ENCODE measurements at regions not wholly inside any gene's neighbourhood (a gene's known extent, or its start where the extent isn't known, plus 50 kb on each side); places are given as distances from the start of the nearest gene placed in this dataset.
A peak's percentile ranks its signal among the peaks of the same experiment; 100 is the strongest.

- TF ChIP-seq MAX (IDR thresholded peaks at IDR 0.05; ENCODE audit: insufficient read depth, insufficient read length) (no peak), GATA2 (IDR thresholded peaks at IDR 0.05; ENCODE audit: insufficient read depth, insufficient read length, low read depth, low read length) (peak; percentile 31), JUN (IDR thresholded peaks at IDR 0.05; ENCODE audit: borderline replicate concordance, insufficient read depth, insufficient read length, low read depth) (peak; percentile 5)
- no peaks in the 10 kb centered on the region for H3K79me2 ChIP-seq (ENCODE audit: control insufficient read depth, insufficient read depth, low read length)
- FAIRE-seq (no peak), DNase-seq (ENCODE audit: low read depth, low spot score) (peak; percentile 71)
- H3K4me3 ChIP-seq (replicated peaks in 1 of 3; ENCODE audit: insufficient read depth in 1 of 3, low read depth in 1 of 3, low read length in 3 of 3): no peak overlapping the region
- intact Hi-C loops (cut with micrococcal nuclease): loop anchor here (1.0 to 10.0 kb wide), 3 partner anchors 21 to 1643 kb away; no protein-coding TSS in a partner anchor
- no TSS peak for BruUV-seq (replicated peaks)
- peaks cover 27% of the 10 kb centered on the region for H3K4me1 ChIP-seq (ENCODE audit: control insufficient read depth, extremely low read depth, insufficient read depth, low read length)
- peak overlapping the region; percentile 23 for H2AFZ ChIP-seq (ENCODE audit: low read depth, low read length)
- H4K20me1 ChIP-seq (replicated peaks; ENCODE audit: control insufficient read depth, extremely low read depth, insufficient read depth, low read length): no peaks in the 10 kb centered on the region
- H3K27me3 ChIP-seq (ENCODE audit: control insufficient read depth in 2 of 2, insufficient read depth in 2 of 2, low read length in 2 of 2): no peaks in the 10 kb centered on the region
- CTCF ChIA-PET: interaction anchor here (0.9 to 1.6 kb wide), 7 partner anchors 9 to 408 kb away, joined by 3 to 10 read pairs (median 4); partner anchors contain the start of gene RAB12
- no peaks in the 10 kb centered on the region for H3K9me1 ChIP-seq (replicated peaks; ENCODE audit: control insufficient read depth, extremely low read depth, insufficient read depth, low read length)
- POLR2A ChIA-PET: no interaction called here
- no peaks in the 10 kb centered on the region for H3K36me3 ChIP-seq (ENCODE audit: control insufficient read depth in 2 of 2, extremely low read depth in 1 of 2, insufficient read depth in 2 of 2, low read length in 2 of 2)
- H3K9ac ChIP-seq (replicated peaks; ENCODE audit: extremely low read depth, insufficient read depth, low read length): peak overlapping the region; percentile 68
- H3K27ac ChIP-seq (ENCODE audit: insufficient read depth, low read depth, low read length): peak overlapping the region; percentile 90
- dilution Hi-C loops (cut with MboI; ENCODE audit: extremely low pct_ligation_motif_present, low sequenced_read_pairs): no loop called here
- H3K9me3 ChIP-seq (replicated peaks; ENCODE audit: control insufficient read depth, insufficient read depth, low read length): no peaks in the 10 kb centered on the region
- H3K4me2 ChIP-seq (ENCODE audit: insufficient read depth, low read length): peak overlapping the region; percentile 38
Observed at GRCh38 chr18:9017905-9018227, 84.6 kb upstream of the NDUFV2 start.

GRCh38 chr18:9019135-9019534 lies 83.4 kb upstream of the NDUFV2 start:
- ChIA-PET CTCF (no interaction called here), POLR2A (no interaction called here)
- Histone ChIP-seq H3K36me3 (ENCODE audit: control insufficient read depth in 2 of 2, extremely low read depth in 1 of 2, insufficient read depth in 2 of 2, low read length in 2 of 2) (no peaks in the 10 kb centered on the region), H3K27ac (ENCODE audit: insufficient read depth, low read depth, low read length) (no peak overlapping the region), H4K20me1 (replicated peaks; ENCODE audit: control insufficient read depth, extremely low read depth, insufficient read depth, low read length) (no peaks in the 10 kb centered on the region), H3K9me1 (replicated peaks; ENCODE audit: control insufficient read depth, extremely low read depth, insufficient read depth, low read length) (no peaks in the 10 kb centered on the region), H3K4me2 (ENCODE audit: insufficient read depth, low read length) (no peak overlapping the region), H3K4me3 (replicated peaks in 1 of 3; ENCODE audit: insufficient read depth in 1 of 3, low read depth in 1 of 3, low read length in 3 of 3) (no peak overlapping the region), H3K9me3 (replicated peaks; ENCODE audit: control insufficient read depth, insufficient read depth, low read length) (no peaks in the 10 kb centered on the region), H3K4me1 (ENCODE audit: control insufficient read depth, extremely low read depth, insufficient read depth, low read length) (peaks cover 29% of the 10 kb centered on the region), H2AFZ (ENCODE audit: low read depth, low read length) (no peak overlapping the region), H3K9ac (replicated peaks; ENCODE audit: extremely low read depth, insufficient read depth, low read length) (no peak overlapping the region), H3K79me2 (ENCODE audit: control insufficient read depth, insufficient read depth, low read length) (no peaks in the 10 kb centered on the region), H3K27me3 (ENCODE audit: control insufficient read depth in 2 of 2, insufficient read depth in 2 of 2, low read length in 2 of 2) (no peaks in the 10 kb centered on the region)
- no peak for DNase-seq (ENCODE audit: low read depth, low spot score)
- dilution Hi-C loops (cut with MboI; ENCODE audit: extremely low pct_ligation_motif_present, low sequenced_read_pairs) (no loop called here), intact Hi-C loops (cut with micrococcal nuclease) (loop anchor here (10.0 kb wide), 1 partner anchor 1644 kb away; no protein-coding TSS in a partner anchor)
- FAIRE-seq: peak; percentile 40
- TF ChIP-seq MAX (IDR thresholded peaks at IDR 0.05; ENCODE audit: insufficient read depth, insufficient read length) (no peak), POLR2A (IDR thresholded peaks at IDR 0.05; ENCODE audit: low read depth, low read length) (no peak), POLR2AphosphoS5 (IDR thresholded peaks at IDR 0.05; ENCODE audit: insufficient read depth, low read depth, low read length) (no peak), MYC (IDR thresholded peaks at IDR 0.05; ENCODE audit: low read depth, low read length) (no peak), CTCF (IDR thresholded peaks at IDR 0.05; ENCODE audit: extremely low read depth in 1 of 2, insufficient read depth in 1 of 2, low read depth in 1 of 2, low read length in 2 of 2) (no peak), GATA2 (IDR thresholded peaks at IDR 0.05; ENCODE audit: insufficient read depth, insufficient read length, low read depth, low read length) (no peak), EZH2 (IDR thresholded peaks at IDR 0.05; ENCODE audit: borderline replicate concordance, low read depth, low read length, severe bottlenecking) (no peak), FOS (IDR thresholded peaks at IDR 0.05; ENCODE audit: borderline replicate concordance, insufficient read depth, low read length) (no peak), JUN (IDR thresholded peaks at IDR 0.05; ENCODE audit: borderline replicate concordance, insufficient read depth, insufficient read length, low read depth) (no peak)
- BruUV-seq (replicated peaks): no TSS peak
